Femur (tissue), 1 donor: ENCODE measurements at regions not wholly inside any gene's neighbourhood (a gene's known extent, or its start where the extent isn't known, plus 50 kb on each side); places are given as distances from the start of the nearest gene placed in this dataset.
"Not testable (repeated sequence)": the region's sequence is repeated elsewhere in the genome, so short reads cannot be mapped to it uniquely, and the experiment has no call there.

Experiments
- DNase-seq: peaks from one replicate; pipeline ENCODE4 v3.0.0-alpha.2; 2017

GRCh38 chr10:130924138-130924819, 387.2 kb downstream of the TCERG1L start:
- peak; percentile 30 for DNase-seq

DNA sequence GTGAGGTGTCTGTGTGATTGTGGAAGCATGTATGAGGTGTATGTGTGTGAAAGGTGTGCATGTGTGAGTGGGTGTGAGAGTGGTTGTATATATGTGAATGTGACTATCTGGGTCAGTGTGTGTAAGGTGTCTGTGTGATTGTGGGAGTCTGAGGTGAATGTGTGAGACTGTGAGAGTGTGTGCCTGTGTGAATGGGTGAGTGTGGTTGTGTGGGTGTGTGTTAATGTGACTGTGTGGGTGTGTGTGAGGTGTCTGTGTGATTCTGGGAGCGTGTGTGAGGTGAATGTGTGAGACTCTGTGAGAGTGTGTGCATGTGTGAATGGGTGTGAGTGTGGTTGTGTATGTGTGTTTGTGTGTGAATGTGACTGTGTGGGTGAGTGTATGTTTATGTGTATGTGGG, 385.1 kb downstream of the TCERG1L start:
- DNase-seq, result no peak

GRCh38 chr10:130927157-130927556, 384.4 kb downstream of the TCERG1L start:
- DNase-seq, result no peak

GRCh38 chr10:130928306-130928705, 383.2 kb downstream of the TCERG1L start:
- no peak for DNase-seq

DNA sequence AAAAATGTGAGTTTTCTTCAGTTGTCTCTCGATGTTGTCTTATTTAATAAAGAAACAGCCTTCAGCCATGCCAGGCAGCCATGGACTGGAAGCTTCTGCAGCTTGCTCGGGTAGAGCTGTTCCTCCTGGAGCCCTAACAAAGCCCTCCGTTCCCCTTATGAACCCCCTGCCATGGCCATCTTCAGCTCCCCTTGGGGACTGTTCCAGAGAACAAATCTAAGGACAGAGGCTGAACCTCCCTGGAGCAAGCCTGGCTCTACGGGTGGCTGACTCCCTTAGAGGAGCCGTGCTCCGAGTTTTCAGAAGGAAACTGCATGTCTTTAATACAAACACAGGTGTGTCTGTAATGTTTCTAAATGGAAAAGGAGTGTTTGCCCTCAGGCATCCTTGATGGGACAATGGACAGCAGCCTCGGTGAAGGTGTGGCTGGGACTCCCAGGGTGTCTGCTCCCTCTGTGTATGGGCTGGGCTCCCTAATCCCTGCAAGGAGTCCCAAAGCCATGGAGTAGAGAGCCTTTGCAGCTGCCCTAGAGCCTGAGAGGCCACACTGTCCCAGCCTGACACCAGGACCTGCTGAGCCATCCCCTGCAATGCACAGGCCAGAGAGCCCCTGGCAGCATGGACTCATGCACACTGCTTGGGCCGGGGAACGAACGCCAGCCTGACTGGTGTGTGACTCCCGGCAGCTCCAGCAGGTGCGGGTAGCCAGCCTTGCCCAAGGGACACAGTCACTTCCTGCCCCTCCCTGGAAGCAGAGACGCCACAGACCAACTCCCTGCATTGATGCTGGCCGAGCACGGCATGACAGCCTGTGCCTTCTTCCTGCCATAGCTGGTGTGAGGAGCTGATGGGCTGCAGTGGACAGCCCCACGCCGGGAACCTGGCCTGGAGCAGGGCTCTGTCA, 381.8 kb downstream of the TCERG1L start:
- no peak for DNase-seq

- DNase-seq, result no peak
Measured at GRCh38 chr10:130930821-130931220, 380.7 kb downstream of the TCERG1L start.

GRCh38 chr10:130931256-130931655, 380.3 kb downstream of the TCERG1L start:
- no peak for DNase-seq

DNA sequence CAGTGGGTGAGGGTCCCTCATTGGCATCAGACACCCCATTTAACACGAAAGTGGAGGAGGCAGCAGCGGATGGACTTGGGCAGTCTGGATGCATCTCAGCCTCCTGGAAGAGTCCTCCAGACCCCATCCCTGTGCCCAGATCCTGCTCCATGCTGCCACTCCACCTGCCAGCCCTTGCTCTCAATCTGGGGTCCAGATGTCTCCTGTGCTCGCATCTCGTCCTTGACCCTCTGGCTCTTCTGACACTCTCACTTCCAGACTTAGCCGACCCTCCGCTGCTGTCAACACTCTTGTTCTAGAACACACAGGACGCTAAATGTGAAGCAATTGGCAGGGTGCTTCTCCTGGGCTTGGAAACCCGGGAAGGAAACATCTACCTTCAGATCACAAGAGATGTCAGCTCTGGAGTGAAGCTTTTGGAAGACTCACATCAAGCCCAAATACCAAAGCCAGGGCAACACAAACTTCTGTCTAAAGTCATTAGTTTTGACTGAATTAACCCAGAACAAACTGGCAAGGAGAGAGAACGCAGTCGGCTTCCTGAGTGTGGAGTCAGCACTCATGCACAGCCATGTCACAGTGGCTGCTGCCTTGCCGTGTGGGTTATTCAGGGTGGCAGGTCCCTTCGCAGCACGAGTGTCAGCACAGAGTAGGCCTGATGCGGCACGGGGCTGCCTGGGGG, 379.1 kb downstream of the TCERG1L start:
- no peak for DNase-seq

DNA sequence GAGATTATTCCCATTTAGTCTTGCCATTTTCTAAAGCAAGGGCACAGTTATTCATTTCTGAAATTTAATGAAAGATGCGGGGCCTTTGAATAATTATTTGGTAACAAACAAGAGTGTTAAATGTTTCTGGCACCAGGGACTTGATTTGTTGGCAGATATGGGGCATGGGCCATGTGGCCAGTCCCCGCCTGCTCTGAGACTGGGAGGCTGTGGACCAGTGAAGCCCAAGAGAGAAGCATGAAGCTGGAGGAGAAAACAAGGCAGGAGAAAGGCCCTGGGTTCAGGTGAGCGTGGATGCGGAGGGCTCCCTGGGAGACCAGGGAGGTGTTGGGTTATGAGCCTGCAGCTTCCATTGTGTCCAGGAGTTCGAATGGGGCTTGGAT, 378.5 kb downstream of the TCERG1L start:
- DNase-seq, result no peak

DNA sequence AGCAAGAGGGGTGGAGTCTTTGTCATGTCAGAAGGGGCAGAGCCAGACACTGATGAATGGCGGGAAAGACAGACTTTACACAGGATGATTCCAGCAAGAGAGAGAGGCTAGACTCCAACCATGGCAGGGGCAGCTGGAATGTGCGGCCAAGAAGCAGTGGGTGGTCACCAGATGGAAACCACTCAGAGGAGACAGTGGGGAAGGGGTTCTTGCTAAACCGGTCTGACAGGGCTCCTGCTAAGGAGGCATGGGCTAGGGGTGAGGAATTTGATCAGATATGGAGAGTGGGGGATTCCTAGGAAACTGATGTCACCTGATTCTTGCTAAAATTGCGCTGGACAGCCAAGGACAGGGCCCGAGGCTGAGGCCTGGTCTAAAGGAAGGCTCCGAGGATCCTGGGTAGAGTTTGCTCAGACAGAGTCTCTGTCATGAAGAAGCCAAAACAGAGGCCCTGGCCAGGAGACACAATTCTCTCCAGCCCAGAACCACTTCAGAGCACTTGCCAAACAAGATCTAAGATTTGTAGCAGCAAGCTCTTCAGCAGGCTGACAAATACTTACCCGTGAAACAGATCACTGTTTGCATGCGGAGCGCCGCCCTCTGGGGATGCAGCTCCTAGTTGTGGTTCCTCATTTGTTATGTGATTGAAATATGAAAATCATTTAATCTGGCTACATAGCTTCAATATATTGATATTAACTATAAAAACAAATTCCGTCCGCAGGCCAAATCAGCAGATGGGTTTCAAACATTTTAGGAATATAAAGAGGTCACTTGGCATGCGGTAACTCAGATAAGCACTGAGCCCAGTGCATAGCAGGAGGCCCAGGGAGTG, 377.0 kb downstream of the TCERG1L start:
- DNase-seq, result no peak

- no peak for DNase-seq
Measured at GRCh38 chr10:130935128-130935439, 376.4 kb downstream of the TCERG1L start.

- no peak for DNase-seq
Measured at GRCh38 chr10:130935897-130936550, 375.5 kb downstream of the TCERG1L start.

DNA sequence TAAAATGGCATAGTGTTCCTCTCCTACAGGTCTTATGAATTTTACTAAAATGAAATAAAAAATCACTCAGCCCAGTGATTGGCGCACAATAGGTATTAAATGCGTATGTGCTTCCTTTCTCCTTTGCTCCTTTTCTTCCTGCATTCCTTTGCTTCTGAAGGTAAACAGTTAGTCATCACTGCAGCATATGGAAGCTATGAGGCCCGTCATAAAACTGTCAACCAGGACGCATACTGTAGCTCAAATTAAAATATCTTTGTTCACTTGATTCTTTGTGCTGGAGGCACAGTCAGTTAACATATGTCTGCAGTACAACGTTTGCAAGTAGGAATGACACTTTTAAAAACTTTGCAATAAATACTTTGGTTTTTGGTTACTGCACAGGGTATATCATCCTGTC, 374.7 kb downstream of the TCERG1L start:
- DNase-seq, result no peak

DNA sequence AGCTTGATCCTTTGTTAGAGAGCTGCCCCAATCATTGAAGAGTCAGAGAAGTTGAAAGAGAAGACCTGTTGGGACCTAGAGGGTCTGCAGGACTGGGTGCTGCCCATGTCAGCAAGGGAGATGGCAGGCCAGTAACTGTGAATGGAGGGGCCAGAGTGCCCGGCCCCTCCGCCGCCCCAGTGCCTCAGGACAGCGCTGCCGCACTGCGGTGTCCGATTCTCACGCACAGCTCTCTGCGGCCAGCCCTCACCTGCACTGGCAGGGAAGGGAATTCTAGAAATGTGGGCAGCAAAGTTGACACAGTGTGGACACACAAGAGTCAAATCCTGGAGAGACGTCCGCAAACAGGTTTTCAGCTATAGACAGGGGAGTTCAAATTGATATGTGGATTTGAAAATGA, 373.5 kb downstream of the TCERG1L start:
- no peak for DNase-seq

- not testable (repeated sequence) for DNase-seq
Measured at GRCh38 chr10:130938891-130939290, 372.6 kb downstream of the TCERG1L start.

- DNase-seq, result no peak
Measured at GRCh38 chr10:130941886-130942285, 369.6 kb downstream of the TCERG1L start.

DNA sequence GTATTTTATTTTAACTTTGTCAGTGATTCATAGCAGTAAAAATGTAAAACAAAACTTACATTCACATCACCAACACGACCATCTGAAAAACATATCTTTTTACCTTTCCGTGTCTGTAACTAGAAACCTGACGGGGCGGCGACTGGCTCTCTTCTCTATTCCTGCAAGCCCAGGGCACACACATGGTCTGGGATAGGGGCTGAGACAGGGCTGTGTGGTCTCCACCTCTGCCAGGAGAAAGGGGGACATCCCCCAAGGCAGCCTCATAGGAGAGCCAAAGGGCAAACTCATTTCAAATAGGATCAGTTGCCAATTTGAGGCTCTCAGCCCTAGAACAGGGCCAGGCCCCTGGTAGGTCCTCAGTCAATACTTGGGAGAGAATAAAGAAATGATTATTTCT, 359.4 kb downstream of the TCERG1L start:
- no peak for DNase-seq

GRCh38 chr10:130954326-130954905, 357.1 kb downstream of the TCERG1L start:
- DNase-seq, result no peak

- no peak for DNase-seq
Measured at GRCh38 chr10:130956251-130956650, 355.3 kb downstream of the TCERG1L start.

DNA sequence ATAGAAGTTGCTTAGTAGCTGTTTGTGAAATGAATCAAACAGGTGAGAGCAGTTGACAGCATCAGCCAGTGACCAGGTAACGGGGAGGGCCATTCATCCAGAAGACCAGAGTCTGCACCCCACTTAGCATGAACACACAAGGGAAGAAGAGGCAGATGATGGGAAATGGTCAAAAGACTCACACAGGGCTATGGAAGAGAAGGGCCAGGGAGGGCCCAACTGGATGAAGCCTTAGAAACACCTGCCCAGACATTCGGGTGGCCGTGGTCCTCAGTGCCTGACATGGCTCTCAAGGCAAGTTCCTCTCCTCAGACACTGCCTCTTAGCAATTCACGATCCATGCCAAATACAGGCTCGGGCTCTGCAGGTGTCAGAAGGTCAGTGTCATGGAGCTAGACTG, 354.1 kb downstream of the TCERG1L start:
- DNase-seq, result no peak

DNA sequence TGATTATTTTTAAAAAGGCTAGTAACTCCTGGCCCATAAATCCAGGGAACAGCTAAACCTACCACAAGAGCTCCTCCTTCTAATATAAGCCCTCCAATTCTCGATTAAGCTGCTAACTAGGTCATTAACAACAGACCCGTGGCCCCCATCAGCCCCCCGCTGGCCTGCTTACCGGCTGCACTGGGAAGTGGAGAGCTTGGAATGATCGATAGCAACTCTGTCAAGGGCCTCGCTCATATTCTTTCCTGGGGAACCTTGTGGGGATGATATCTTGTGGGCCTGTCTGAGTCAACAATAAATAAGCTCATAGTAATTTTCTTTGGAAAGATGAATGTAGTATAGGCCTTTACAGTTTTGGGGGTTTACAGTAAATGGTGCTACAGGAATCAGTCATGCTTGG, 353.5 kb downstream of the TCERG1L start:
- DNase-seq, result no peak
